Nephron progenitor cell (in vitro differentiated cells): ENCODE measurements at regions not wholly inside any gene's neighbourhood (a gene's known extent, or its start where the extent isn't known, plus 50 kb on each side); places are given as distances from the start of the nearest gene placed in this dataset.

Experiments used
- DNase-seq: peaks from one replicate; pipeline ENCODE4 v3.0.0; 2021
- H3K27ac Mint-ChIP-seq: 2 replicates; pipeline ENCODE4 v1.8.0; 2021; ENCODE audit warnings: mild to moderate bottlenecking, moderate library complexity, mixed read lengths
- H3K27me3 Mint-ChIP-seq: 2 replicates; pipeline ENCODE4 v1.8.0; 2021; ENCODE audit warnings: mild to moderate bottlenecking, low read depth, mixed read lengths; ENCODE audit not compliant: poor library complexity
- H3K36me3 Mint-ChIP-seq: 2 replicates; pipeline ENCODE4 v1.8.0; 2021; ENCODE audit warnings: low read depth, mixed read lengths
- H3K4me1 Mint-ChIP-seq: 2 replicates; pipeline ENCODE4 v1.8.0; 2021; ENCODE audit warnings: mixed read lengths
- H3K4me3 Mint-ChIP-seq: 2 replicates; pipeline ENCODE4 v1.8.0; 2021; ENCODE audit warnings: mild to moderate bottlenecking, moderate library complexity, mixed read lengths
- H3K9me3 Mint-ChIP-seq: 2 replicates; pipeline ENCODE4 v1.8.0; 2021; ENCODE audit warnings: mild to moderate bottlenecking, moderate library complexity, mixed read lengths
- TF ChIP-seq, protein P1 (sequence below): fragments of 200-600 bp; sonication (generic); IDR thresholded peaks from 2 replicates; pipeline ENCODE4 v1.5.0; 2021; ENCODE audit warnings: antibody characterized with exemption

DNA sequence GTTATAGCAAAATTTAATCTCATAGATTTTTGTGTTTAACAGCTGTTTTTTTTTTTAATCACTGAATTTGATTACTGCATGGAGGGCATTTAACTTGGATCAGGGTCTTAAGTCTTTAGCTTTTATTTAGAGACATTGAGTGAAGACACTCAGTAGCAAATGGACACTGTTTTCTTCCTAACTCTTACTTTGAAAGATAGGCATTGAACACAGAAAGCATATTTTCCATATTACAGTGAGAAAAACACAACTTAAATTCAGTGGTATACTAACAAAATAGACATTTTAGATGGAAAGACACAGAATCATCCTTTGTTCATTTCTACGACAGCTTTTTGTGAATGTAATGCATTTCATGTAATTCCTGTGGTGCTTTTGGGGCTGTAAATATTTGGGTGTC, 571.8 kb downstream of the PRKD1 start:
- Mint-ChIP-seq H3K27me3 (no peaks in the 10 kb centered on the region), H3K27ac (no peak overlapping the region), H3K36me3 (no peaks in the 10 kb centered on the region), H3K9me3 (no peaks in the 10 kb centered on the region), H3K4me3 (no peak overlapping the region), H3K4me1 (no peaks in the 10 kb centered on the region)
- no peak for DNase-seq
- TF ChIP-seq, protein P1, sequence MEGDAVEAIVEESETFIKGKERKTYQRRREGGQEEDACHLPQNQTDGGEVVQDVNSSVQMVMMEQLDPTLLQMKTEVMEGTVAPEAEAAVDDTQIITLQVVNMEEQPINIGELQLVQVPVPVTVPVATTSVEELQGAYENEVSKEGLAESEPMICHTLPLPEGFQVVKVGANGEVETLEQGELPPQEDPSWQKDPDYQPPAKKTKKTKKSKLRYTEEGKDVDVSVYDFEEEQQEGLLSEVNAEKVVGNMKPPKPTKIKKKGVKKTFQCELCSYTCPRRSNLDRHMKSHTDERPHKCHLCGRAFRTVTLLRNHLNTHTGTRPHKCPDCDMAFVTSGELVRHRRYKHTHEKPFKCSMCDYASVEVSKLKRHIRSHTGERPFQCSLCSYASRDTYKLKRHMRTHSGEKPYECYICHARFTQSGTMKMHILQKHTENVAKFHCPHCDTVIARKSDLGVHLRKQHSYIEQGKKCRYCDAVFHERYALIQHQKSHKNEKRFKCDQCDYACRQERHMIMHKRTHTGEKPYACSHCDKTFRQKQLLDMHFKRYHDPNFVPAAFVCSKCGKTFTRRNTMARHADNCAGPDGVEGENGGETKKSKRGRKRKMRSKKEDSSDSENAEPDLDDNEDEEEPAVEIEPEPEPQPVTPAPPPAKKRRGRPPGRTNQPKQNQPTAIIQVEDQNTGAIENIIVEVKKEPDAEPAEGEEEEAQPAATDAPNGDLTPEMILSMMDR: no peak

DNA sequence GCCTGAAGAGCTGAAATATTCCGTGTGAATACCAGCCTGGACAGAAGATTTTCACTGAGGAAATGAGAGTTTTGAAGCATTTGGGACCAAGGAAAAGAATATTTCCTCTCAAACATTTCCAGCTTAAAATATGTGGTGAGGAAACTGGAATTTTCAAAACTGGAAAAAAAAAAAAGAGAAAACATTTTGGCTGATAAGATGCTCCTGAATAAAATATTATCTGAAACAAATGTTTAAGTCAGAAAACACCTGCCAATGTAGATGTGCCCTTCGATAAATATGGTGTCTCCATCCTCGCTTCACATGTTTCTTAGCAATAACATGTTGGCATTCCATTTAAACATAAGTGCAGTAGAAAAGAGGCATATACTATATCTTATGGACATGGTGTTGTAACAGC, 567.0 kb downstream of the PRKD1 start:
- H3K27ac Mint-ChIP-seq: no peak overlapping the region
- H3K4me3 Mint-ChIP-seq: no peak overlapping the region
- peaks cover 5% of the 10 kb centered on the region for H3K27me3 Mint-ChIP-seq
- H3K36me3 Mint-ChIP-seq: no peaks in the 10 kb centered on the region
- no peaks in the 10 kb centered on the region for H3K9me3 Mint-ChIP-seq
- no peaks in the 10 kb centered on the region for H3K4me1 Mint-ChIP-seq
- TF ChIP-seq, protein P1: no peak
- no peak for DNase-seq

DNA sequence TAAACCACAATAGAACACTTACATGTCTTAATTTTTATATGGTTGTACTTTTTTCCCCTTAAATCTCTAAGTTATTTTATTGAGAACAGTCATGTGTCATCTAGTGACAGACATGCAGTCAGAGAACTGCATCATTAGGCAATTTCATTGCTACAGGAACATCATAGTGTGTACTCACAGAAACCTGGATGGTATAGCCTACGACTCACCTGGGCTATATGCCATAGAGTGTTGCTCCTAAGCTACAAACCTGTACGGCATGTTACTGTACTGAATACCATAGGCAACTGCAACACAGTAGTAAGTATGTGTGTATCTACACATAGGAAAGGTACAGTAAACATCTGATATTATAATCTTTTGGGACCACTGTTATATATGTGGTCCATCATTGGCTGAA, 557.6 kb downstream of the PRKD1 start:
- no peaks in the 10 kb centered on the region for H3K4me1 Mint-ChIP-seq
- H3K4me3 Mint-ChIP-seq: no peak overlapping the region
- no peak overlapping the region for H3K27ac Mint-ChIP-seq
- no peaks in the 10 kb centered on the region for H3K36me3 Mint-ChIP-seq
- peaks cover 9% of the 10 kb centered on the region for H3K27me3 Mint-ChIP-seq
- H3K9me3 Mint-ChIP-seq: no peaks in the 10 kb centered on the region
- TF ChIP-seq, protein P1: no peak
- DNase-seq: no peak

DNA sequence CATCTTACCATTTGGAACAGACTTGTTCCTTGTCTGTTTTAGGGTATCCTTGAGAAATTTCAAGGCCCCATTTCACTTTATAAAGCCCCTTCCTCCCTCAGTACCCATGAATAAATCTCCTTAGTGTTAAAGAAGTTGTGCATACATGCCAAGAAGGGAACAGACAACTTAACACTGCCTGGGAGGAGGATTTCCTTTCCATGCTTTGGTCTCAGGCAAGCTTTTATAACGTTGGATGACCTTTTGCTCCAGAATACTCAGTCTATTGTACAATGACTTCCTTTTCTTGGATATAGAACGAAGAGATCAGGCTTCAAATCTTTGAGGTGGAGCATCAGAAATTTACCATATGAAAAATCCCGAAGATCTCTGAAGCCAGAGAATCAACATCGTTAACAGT, 551.4 kb downstream of the PRKD1 start:
- no peak overlapping the region for H3K27ac Mint-ChIP-seq
- no peaks in the 10 kb centered on the region for H3K36me3 Mint-ChIP-seq
- H3K4me1 Mint-ChIP-seq: no peaks in the 10 kb centered on the region
- H3K27me3 Mint-ChIP-seq: peaks cover 6% of the 10 kb centered on the region
- TF ChIP-seq, protein P1: no peak
- no peak overlapping the region for H3K4me3 Mint-ChIP-seq
- no peaks in the 10 kb centered on the region for H3K9me3 Mint-ChIP-seq
- DNase-seq: no peak

DNA sequence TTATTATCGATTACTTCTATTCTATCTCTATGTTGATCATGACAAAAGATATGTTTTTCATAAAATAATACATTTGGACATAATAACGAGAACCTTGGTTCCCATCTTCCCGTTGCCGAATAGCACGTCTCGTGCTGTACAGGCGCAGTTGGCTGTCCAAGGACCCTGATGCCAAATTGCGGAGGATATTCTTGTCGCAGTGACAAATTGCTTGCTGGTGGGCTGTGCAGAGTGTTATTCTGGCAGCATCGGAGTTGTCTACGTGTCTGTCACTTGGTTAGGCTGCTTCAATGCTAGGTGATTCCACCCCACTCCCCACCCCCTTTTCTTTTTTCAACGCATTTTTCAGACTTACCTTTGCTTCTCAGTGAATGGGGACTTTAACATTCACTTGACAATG, 546.8 kb downstream of the PRKD1 start:
- DNase-seq: no peak
- H3K36me3 Mint-ChIP-seq: no peaks in the 10 kb centered on the region
- no peak overlapping the region for H3K4me3 Mint-ChIP-seq
- TF ChIP-seq, protein P1: no peak
- H3K27ac Mint-ChIP-seq: no peak overlapping the region
- peaks cover 4% of the 10 kb centered on the region for H3K4me1 Mint-ChIP-seq
- H3K27me3 Mint-ChIP-seq: peaks cover 6% of the 10 kb centered on the region
- no peaks in the 10 kb centered on the region for H3K9me3 Mint-ChIP-seq

DNA sequence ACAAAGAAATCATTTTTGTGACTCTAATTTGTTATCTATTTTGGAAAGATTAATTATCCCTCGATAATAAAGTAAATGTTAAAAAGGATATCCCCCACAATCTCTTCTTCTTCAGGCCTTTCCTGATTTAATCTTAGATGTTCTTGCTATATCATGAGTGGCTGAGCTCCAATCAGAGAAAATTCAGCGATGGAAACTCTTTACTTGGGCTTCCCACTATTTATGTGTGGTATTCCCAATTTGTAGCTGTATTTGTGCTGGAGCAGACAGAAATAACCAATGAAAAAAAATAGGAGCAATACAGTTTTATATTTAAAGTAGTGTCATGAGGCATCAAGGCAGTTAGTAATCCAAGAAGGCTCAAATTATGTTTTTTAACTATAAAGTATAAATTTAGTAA, 539.1 kb downstream of the PRKD1 start:
- no peak for DNase-seq
- Mint-ChIP-seq H3K9me3 (no peaks in the 10 kb centered on the region), H3K27ac (no peak overlapping the region), H3K36me3 (no peaks in the 10 kb centered on the region), H3K4me1 (peaks cover 35% of the 10 kb centered on the region), H3K4me3 (no peak overlapping the region), H3K27me3 (peaks cover 3% of the 10 kb centered on the region)
- TF ChIP-seq, protein P1: no peak
